Spleen (tissue), 11 donors: ENCODE measurements at regions not wholly inside any gene's neighbourhood (a gene's known extent, or its start where the extent isn't known, plus 50 kb on each side); places are given as distances from the start of the nearest gene placed in this dataset.

Experiments used
- DNase-seq: peaks from one replicate; pipeline ENCODE4 v3.0.0-alpha.2; 2020
- H3K27ac ChIP-seq, 8 donors: fragments of 200-600 bp; sonication (generic) in 7 of 8; 1 replicate in 4 of 8; 2 replicates in 4 of 8; pipeline versions ENCODE4 v1.5.0 to v1.8.0; 2016 to 2021; ENCODE audit warnings: inconsistent platforms in 4 of 8, mild to moderate bottlenecking in 4 of 8, moderate library complexity in 1 of 8
- H3K27me3 ChIP-seq, 7 donors: fragments of 200-600 bp; sonication (generic) in 6 of 7; replicated peaks in 1 of 7; 1 replicate in 4 of 7; 2 replicates in 3 of 7; pipeline versions ENCODE4 v1.5.0 to v1.8.0; 2016 to 2021; ENCODE audit warnings: inconsistent platforms in 3 of 7, mild to moderate bottlenecking in 1 of 7
- H3K36me3 ChIP-seq, 6 donors: fragments of 200-600 bp; sonication (generic) in 5 of 6; 1 replicate in 4 of 6; 2 replicates in 2 of 6; pipeline versions ENCODE4 v1.5.0 to v1.8.0; 2016 to 2021; ENCODE audit warnings: inconsistent platforms in 2 of 6
- H3K4me1 ChIP-seq, 6 donors: fragments of 200-600 bp; sonication (generic) in 5 of 6; 1 replicate in 3 of 6; 2 replicates in 3 of 6; pipeline versions ENCODE4 v1.5.0 to v1.8.0; 2016 to 2021; ENCODE audit warnings: inconsistent platforms in 3 of 6
- H3K4me3 ChIP-seq, 8 donors: fragments of 200-600 bp; sonication (generic) in 7 of 8; 1 replicate in 4 of 8; 2 replicates in 4 of 8; pipeline versions ENCODE4 v1.5.0 to v1.8.0; 2016 to 2021; ENCODE audit warnings: inconsistent platforms in 4 of 8, mild to moderate bottlenecking in 4 of 8, moderate library complexity in 2 of 8
- H3K9me3 ChIP-seq, 8 donors: fragments of 200-600 bp; sonication (generic) in 7 of 8; 1 replicate in 4 of 8; 2 replicates in 4 of 8; pipeline versions ENCODE4 v1.5.0 to v1.8.0; 2016 to 2021; ENCODE audit warnings: inconsistent platforms in 4 of 8
- POLR2A ChIP-seq, 3 donors: fragments of 450-650 bp; IDR thresholded peaks; one replicate each; pipeline ENCODE4 v1.5.1; 2017; ENCODE audit warnings: antibody characterized with exemption in 3 of 3, mild to moderate bottlenecking in 1 of 3
- POLR2AphosphoS5 ChIP-seq, 3 donors: sonication (generic); formaldehyde crosslinking; IDR thresholded peaks; one replicate each; pipeline ENCODE4 v1.5.1; 2017; ENCODE audit warnings: antibody characterized with exemption in 3 of 3
- WGBS, 5 donors: extraction: QIAGEN DNeasy Blood & Tissue Kit in 3 of 5; methylation state at CpG; one replicate each; pipeline versions ENCODE4 v1.1.5 to v1.1.7; 2013 to 2018; 5-methylcytosine and 5-hydroxymethylcytosine counted together
- intact Hi-C: fragments of 100-400 bp; cut with DNase I; formaldehyde crosslinking; loops from one replicate; pipeline ENCODE4 v1.15.0; 2023; ENCODE audit warnings: low total_unique reads
- TF ChIP-seq, protein P1 (sequence below), 11 experiments: fragments of 200-600 bp in 7 of 11; fragments of 450-650 bp in 4 of 11; sonication (generic) in 4 of 11; IDR thresholded peaks in 8 of 11; conservative IDR thresholded peaks in 3 of 11; 1 replicate in 7 of 11; 2 replicates in 4 of 11; pipeline versions ENCODE4 v1.4.0 to v1.8.0; 2016 to 2021; ENCODE audit warnings: antibody characterized with exemption in 11 of 11, inconsistent platforms in 4 of 11, mild to moderate bottlenecking in 1 of 11
- donor health status: healthy with polysubstance abuse.
- donor health status: DM: no; HTN: no; CAD: no; lungs with moderate emphysema.
- donor health status: DM: no; HTN: no; CAD: no.
- donor health status: Bipolar disorder and iron deficiency.
- donor health status: healthy.
- donor health status: DM: no; HTN: no; CAD: no.
- donor health status: DM: yes; HTN: yes; CAD: no.

DNA sequence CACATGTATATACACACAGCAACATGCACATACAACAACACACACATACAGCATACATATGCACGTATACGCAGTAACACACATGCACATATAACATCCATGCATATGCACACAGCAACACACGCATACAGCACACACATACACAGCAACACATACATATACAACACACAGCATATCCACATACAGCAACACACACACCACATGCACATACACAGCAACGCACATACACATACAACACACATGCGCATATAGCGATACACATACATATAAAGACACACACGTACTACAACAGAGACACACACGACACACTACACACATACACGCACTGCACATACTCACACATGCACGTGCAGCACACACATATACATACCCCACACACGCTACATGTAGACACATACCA lies 187.8 kb downstream of the GLI2 start:
- Histone ChIP-seq H3K27me3 (peaks cover 0 to 17% (median 0%) of the 10 kb centered on the region in 7 donors), H3K4me1 (no peaks in the 10 kb centered on the region), H3K27ac (no peak overlapping the region), H3K9me3 (no peaks in the 10 kb centered on the region), H3K36me3 (no peaks in the 10 kb centered on the region), H3K4me3 (no peak overlapping the region)
- no peak for DNase-seq
- no peak for TF ChIP-seq POLR2A (IDR thresholded peaks at IDR 0.05)
- TF ChIP-seq, protein P1, sequence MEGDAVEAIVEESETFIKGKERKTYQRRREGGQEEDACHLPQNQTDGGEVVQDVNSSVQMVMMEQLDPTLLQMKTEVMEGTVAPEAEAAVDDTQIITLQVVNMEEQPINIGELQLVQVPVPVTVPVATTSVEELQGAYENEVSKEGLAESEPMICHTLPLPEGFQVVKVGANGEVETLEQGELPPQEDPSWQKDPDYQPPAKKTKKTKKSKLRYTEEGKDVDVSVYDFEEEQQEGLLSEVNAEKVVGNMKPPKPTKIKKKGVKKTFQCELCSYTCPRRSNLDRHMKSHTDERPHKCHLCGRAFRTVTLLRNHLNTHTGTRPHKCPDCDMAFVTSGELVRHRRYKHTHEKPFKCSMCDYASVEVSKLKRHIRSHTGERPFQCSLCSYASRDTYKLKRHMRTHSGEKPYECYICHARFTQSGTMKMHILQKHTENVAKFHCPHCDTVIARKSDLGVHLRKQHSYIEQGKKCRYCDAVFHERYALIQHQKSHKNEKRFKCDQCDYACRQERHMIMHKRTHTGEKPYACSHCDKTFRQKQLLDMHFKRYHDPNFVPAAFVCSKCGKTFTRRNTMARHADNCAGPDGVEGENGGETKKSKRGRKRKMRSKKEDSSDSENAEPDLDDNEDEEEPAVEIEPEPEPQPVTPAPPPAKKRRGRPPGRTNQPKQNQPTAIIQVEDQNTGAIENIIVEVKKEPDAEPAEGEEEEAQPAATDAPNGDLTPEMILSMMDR (IDR thresholded peaks at IDR 0.05 in 8 of 11, conservative IDR thresholded peaks at IDR 0.05 in 3 of 11): no peak
- no peak for TF ChIP-seq POLR2AphosphoS5 (IDR thresholded peaks at IDR 0.05)
- 91 to 98% (median 96%) methylated on average over 11 of the region's 11 CpGs for WGBS, 5 donors
- intact Hi-C loops: no loop called here

DNA sequence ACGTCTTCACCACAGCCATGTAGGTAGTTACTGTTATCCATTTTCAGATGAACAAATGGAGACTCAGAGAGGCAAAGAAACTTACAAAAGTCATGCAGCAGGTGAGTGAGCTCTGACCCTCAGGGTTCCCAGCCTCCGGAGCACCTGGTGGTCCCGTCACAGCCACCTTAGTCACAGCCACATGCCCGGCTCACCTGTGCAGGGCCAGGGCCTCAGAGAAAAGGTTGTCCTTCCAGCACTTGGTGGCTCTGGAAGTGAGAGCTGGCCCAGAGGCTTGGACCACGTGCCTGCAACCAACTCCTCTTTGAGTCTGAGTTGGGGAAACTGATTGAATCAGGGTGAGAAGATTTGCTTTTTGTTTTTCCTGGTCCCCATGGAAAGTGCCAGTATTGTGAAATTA lies 189.3 kb downstream of the GLI2 start:
- no peak for DNase-seq
- TF ChIP-seq, protein P1 (IDR thresholded peaks at IDR 0.05 in 8 of 11, conservative IDR thresholded peaks at IDR 0.05 in 3 of 11): no peak
- H3K27ac ChIP-seq: no peak overlapping the region
- no peak overlapping the region for H3K4me3 ChIP-seq
- peaks cover 0 to 7% (median 0%) of the 10 kb centered on the region in 7 donors for H3K27me3 ChIP-seq
- intact Hi-C loops: no loop called here
- no peaks in the 10 kb centered on the region for H3K36me3 ChIP-seq
- WGBS, 5 donors: 89 to 95% (median 92%) methylated on average over 2 to 5 of the region's 5 CpGs
- H3K4me1 ChIP-seq: no peaks in the 10 kb centered on the region
- no peaks in the 10 kb centered on the region for H3K9me3 ChIP-seq

DNA sequence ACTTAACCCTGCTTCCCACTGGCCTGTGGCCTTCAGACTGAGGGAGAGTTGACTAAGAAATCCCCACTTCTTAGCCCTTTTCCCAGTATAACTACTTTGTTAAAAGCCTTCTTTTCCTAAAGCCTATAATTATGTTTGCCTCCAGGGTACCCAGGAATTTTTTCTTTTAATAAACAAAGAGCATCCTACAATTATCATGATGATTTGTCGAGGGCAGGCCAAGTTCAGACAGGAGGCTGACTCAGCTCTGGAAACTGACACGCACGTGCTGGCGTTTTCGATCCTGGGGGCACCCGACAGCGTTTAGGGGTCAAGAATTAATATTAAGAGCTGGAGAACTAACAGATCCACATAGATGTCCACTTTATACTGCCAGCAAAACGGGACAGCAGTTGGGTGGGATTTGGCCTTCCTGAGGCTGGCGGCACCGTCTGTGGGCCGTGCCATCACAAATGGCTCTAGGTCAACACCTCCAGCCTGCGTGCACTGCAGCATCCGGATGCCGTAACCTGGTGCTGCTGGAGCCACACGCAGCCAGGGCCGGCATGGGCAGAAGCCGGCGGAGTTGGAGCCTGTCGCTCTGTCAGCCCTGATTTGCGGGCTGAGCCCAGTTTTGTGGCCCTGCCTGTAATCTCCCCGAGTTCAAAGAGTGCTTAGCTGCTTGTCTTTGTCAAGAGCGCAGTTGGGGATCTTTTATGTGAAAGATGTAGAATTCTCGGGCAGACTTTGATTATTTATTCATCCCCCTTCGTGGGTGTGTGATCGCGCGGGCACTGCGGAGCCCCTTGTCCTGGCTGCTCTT lies 191.0 kb downstream of the GLI2 start:
- TF ChIP-seq POLR2AphosphoS5 (IDR thresholded peaks at IDR 0.05): no peak
- TF ChIP-seq POLR2A (IDR thresholded peaks at IDR 0.05): no peak
- TF ChIP-seq, protein P1 (IDR thresholded peaks at IDR 0.05 in 8 of 11, conservative IDR thresholded peaks at IDR 0.05 in 3 of 11): no peak
- intact Hi-C loops: no loop called here
- H3K4me1 ChIP-seq: no peaks in the 10 kb centered on the region
- H3K9me3 ChIP-seq: peaks cover 0 to 8% (median 0%) of the 10 kb centered on the region in 8 donors
- WGBS, 5 donors: 86 to 93% (median 92%) methylated on average over 28 of the region's 28 CpGs
- no peak overlapping the region for H3K4me3 ChIP-seq
- H3K36me3 ChIP-seq: no peaks in the 10 kb centered on the region
- H3K27me3 ChIP-seq: no peaks in the 10 kb centered on the region
- H3K27ac ChIP-seq: no peak overlapping the region
- no peak for DNase-seq

DNA sequence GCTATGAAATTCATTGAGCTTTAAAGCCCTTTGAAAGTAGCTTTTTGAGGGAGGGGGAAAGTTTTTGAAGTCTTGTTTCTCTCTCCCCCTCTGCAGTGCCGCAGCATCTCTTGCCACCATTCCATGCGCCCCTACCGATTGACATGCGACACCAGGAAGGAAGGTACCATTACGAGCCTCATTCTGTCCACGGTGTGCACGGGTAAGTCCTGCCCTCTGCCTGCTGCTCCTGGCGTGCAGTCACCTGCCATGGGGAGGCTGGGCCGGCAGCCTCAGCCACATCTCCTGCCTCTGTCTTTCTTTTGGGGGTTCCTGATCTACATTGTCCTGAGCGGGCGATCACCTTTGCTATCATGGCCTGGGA lies 191.6 kb downstream of the GLI2 start:
- Histone ChIP-seq H3K4me1 (no peaks in the 10 kb centered on the region), H3K27me3 (no peaks in the 10 kb centered on the region), H3K27ac (no peak overlapping the region), H3K4me3 (no peak overlapping the region), H3K36me3 (no peaks in the 10 kb centered on the region), H3K9me3 (peaks cover 0 to 9% (median 0%) of the 10 kb centered on the region in 8 donors)
- DNase-seq: no peak
- WGBS, 5 donors: 88 to 94% (median 90%) methylated on average over 11 of the region's 11 CpGs
- intact Hi-C loops: no loop called here
- TF ChIP-seq POLR2AphosphoS5 (IDR thresholded peaks at IDR 0.05) (no peak), POLR2A (IDR thresholded peaks at IDR 0.05) (no peak)
- TF ChIP-seq, protein P1 (IDR thresholded peaks at IDR 0.05 in 8 of 11, conservative IDR thresholded peaks at IDR 0.05 in 3 of 11): no peak
